Neural progenitor cell (in vitro differentiated cells): ENCODE measurements at regions not wholly inside any gene's neighbourhood (a gene's known extent, or its start where the extent isn't known, plus 50 kb on each side); places are given as distances from the start of the nearest gene placed in this dataset.
A peak's percentile ranks its signal among the peaks of the same experiment; 100 is the strongest.

Source experiments
- DNase-seq: peaks from one replicate; pipeline ENCODE4 v3.0.0-alpha.2; 2016; ENCODE audit warnings: low spot score
- H2AFZ ChIP-seq: fragments of 200-600 bp; sonication (generic); replicated peaks from 2 replicates; pipeline ENCODE4 v1.6.1; 2016; ENCODE audit warnings: antibody characterized with exemption
- H3F3A ChIP-seq: fragments of 200-600 bp; sonication (generic); 2 replicates; pipeline ENCODE4 v1.6.1; 2016; ENCODE audit warnings: antibody characterized with exemption, low read depth
- H3K27ac ChIP-seq: fragments of 200-600 bp; sonication (generic); 2 replicates; pipeline ENCODE4 v1.5.1; 2016; ENCODE audit warnings: mild to moderate bottlenecking
- H3K27me3 ChIP-seq: fragments of 200-600 bp; sonication (generic); 2 replicates; pipeline ENCODE4 v1.6.1; 2016; ENCODE audit warnings: mild to moderate bottlenecking, moderate library complexity
- H3K36me3 ChIP-seq: fragments of 200-600 bp; sonication (generic); 2 replicates; pipeline ENCODE4 v1.5.1; 2016
- H3K4me1 ChIP-seq: fragments of 200-600 bp; sonication (generic); 2 replicates; pipeline ENCODE4 v1.6.1; 2016; ENCODE audit warnings: mixed run types
- H3K4me2 ChIP-seq: fragments of 200-600 bp; sonication (generic); 2 replicates; pipeline ENCODE4 v1.6.1; 2016
- H3K4me3 ChIP-seq: fragments of 200-600 bp; sonication (generic); 2 replicates; pipeline ENCODE4 v1.5.1; 2016
- H3K79me2 ChIP-seq: fragments of 200-600 bp; sonication (generic); 2 replicates; pipeline ENCODE4 v1.6.1; 2016; ENCODE audit warnings: low read depth
- H3K9ac ChIP-seq: fragments of 200-600 bp; sonication (generic); 2 replicates; pipeline ENCODE4 v1.6.1; 2016
- H3K9me3 ChIP-seq: fragments of 200-600 bp; sonication (generic); 2 replicates; pipeline ENCODE4 v1.5.1; 2016; ENCODE audit warnings: low read depth
- H4K20me1 ChIP-seq: fragments of 200-600 bp; sonication (generic); 2 replicates; pipeline ENCODE4 v1.6.1; 2016; ENCODE audit warnings: low read depth
- H3K27ac Mint-ChIP-seq: 3 replicates; pipeline ENCODE4 v1.8.0; 2021; ENCODE audit warnings: mixed read lengths
- H3K27me3 Mint-ChIP-seq: 2 replicates; pipeline ENCODE4 v1.8.0; 2022; ENCODE audit warnings: low read depth, mild to moderate bottlenecking, inconsistent platforms, moderate library complexity, mixed read lengths; ENCODE audit not compliant: insufficient read depth
- H3K36me3 Mint-ChIP-seq: 3 replicates; pipeline ENCODE4 v1.8.0; 2021; ENCODE audit warnings: mixed read lengths
- H3K4me1 Mint-ChIP-seq: 3 replicates; pipeline ENCODE4 v1.8.0; 2021; ENCODE audit warnings: mixed read lengths
- H3K4me3 Mint-ChIP-seq: 3 replicates; pipeline ENCODE4 v1.8.0; 2021; ENCODE audit warnings: mild to moderate bottlenecking, moderate library complexity, mixed read lengths
- H3K9me3 Mint-ChIP-seq: 3 replicates; pipeline ENCODE4 v1.8.0; 2020; ENCODE audit warnings: mixed read lengths
- EZH2 ChIP-seq: fragments of 200-600 bp; sonication (generic); IDR thresholded peaks from 2 replicates; pipeline ENCODE4 v1.6.1; 2017; ENCODE audit warnings: antibody characterized with exemption, mild to moderate bottlenecking, moderate library complexity
- EZH2phosphoT487 ChIP-seq: fragments of 200-600 bp; sonication (generic); IDR thresholded peaks from 2 replicates; pipeline ENCODE4 v1.6.1; 2017; ENCODE audit warnings: antibody characterized with exemption
- TF ChIP-seq, protein P1 (sequence below): fragments of 200-600 bp; sonication (generic); IDR thresholded peaks from 2 replicates; pipeline ENCODE4 v1.5.1; 2017; ENCODE audit warnings: antibody characterized with exemption, mild to moderate bottlenecking

DNA sequence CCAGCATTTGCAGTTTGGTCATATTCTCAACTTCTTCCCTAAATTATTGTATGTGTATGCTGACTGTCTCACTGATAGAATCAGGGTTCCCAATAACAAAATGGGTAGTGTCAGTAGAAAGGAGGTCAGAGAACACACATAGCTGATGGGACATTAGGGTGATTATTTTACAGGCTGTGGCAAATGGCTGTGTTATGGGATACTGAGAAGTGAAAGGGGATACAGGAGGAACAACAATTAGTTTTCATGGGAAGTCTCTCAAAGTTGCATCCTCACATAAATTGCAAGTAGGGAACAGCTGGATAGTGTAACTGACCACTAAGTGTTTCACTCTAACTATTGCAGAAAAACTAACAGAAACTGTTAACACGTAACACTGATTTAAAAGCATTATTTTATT lies 1199.3 kb downstream of the PCDH17 start:
- Histone ChIP-seq H4K20me1 (no peaks in the 10 kb centered on the region), H2AFZ (no peak overlapping the region), H3K4me3 (no peak overlapping the region), H3K9me3 (no peaks in the 10 kb centered on the region), H3K4me2 (no peak overlapping the region), H3K9ac (no peak overlapping the region), H3K36me3 (no peaks in the 10 kb centered on the region), H3K27ac (no peak overlapping the region), H3K4me1 (no peaks in the 10 kb centered on the region), H3F3A (no peaks in the 10 kb centered on the region), H3K27me3 (no peaks in the 10 kb centered on the region), H3K79me2 (no peaks in the 10 kb centered on the region)
- DNase-seq: no peak
- Mint-ChIP-seq H3K4me3 (no peak overlapping the region), H3K36me3 (no peaks in the 10 kb centered on the region), H3K27ac (no peak overlapping the region), H3K4me1 (no peaks in the 10 kb centered on the region), H3K27me3 (no peaks in the 10 kb centered on the region), H3K9me3 (peaks cover 6% of the 10 kb centered on the region)
- no peak for TF ChIP-seq EZH2phosphoT487
- TF ChIP-seq, protein P1, sequence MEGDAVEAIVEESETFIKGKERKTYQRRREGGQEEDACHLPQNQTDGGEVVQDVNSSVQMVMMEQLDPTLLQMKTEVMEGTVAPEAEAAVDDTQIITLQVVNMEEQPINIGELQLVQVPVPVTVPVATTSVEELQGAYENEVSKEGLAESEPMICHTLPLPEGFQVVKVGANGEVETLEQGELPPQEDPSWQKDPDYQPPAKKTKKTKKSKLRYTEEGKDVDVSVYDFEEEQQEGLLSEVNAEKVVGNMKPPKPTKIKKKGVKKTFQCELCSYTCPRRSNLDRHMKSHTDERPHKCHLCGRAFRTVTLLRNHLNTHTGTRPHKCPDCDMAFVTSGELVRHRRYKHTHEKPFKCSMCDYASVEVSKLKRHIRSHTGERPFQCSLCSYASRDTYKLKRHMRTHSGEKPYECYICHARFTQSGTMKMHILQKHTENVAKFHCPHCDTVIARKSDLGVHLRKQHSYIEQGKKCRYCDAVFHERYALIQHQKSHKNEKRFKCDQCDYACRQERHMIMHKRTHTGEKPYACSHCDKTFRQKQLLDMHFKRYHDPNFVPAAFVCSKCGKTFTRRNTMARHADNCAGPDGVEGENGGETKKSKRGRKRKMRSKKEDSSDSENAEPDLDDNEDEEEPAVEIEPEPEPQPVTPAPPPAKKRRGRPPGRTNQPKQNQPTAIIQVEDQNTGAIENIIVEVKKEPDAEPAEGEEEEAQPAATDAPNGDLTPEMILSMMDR: no peak
- no peak for TF ChIP-seq EZH2

DNA sequence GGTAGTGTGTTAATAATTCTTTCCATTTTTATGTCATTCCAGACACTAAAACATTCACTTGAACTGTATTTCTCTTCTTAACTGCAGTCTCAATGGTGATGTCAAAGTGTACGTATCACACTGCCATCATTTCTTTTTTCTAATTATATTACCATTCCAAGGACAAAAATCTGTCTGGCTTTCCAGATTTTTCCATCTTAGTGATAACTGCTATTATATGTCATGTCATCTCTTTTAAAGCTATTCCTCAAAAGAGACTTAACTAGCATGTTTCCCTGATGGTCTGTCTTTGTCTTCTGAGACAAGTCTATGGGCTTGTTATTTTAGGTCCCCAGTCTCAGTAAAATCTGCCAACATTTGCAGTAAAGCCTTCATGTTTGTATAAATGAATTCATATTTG lies 1207.1 kb downstream of the PCDH17 start:
- peaks cover 3% of the 10 kb centered on the region for H3K27me3 Mint-ChIP-seq
- Histone ChIP-seq H3K36me3 (no peaks in the 10 kb centered on the region), H3K27ac (no peak overlapping the region), H3K79me2 (no peaks in the 10 kb centered on the region), H2AFZ (no peak overlapping the region), H3K9ac (no peak overlapping the region), H3K9me3 (no peaks in the 10 kb centered on the region), H4K20me1 (no peaks in the 10 kb centered on the region), H3F3A (no peaks in the 10 kb centered on the region), H3K27me3 (no peaks in the 10 kb centered on the region), H3K4me1 (no peaks in the 10 kb centered on the region), H3K4me3 (no peak overlapping the region), H3K4me2 (no peak overlapping the region)
- TF ChIP-seq, protein P1: no peak
- TF ChIP-seq EZH2phosphoT487 (no peak), EZH2 (no peak)
- peaks cover 2% of the 10 kb centered on the region for H3K9me3 Mint-ChIP-seq
- no peaks in the 10 kb centered on the region for H3K4me1 Mint-ChIP-seq
- no peaks in the 10 kb centered on the region for H3K36me3 Mint-ChIP-seq
- DNase-seq: no peak
- no peak overlapping the region for H3K4me3 Mint-ChIP-seq
- H3K27ac Mint-ChIP-seq: no peak overlapping the region

DNA sequence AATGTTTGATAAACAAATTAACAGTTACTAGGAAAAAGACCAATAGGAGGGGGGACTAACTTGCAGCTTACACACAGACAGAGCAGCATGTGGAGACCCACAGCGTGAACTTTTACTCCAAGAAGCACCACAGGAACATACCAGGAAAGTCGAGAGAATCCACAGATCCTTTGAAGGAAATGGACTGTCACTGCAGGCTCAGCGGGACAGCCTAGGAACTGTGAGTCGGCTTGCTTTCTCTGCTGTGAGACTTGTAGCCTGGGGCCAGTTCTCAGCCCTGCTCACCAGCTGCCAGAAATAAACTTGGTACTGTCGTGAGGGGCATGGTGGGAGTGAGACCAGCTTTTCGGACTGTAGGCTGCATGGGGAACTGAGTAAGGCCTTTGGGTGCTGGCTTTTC lies 1211.5 kb downstream of the PCDH17 start:
- Histone ChIP-seq H4K20me1 (no peaks in the 10 kb centered on the region), H3K4me1 (no peaks in the 10 kb centered on the region), H3K27me3 (no peaks in the 10 kb centered on the region), H3K9ac (no peak overlapping the region), H3K9me3 (no peaks in the 10 kb centered on the region), H2AFZ (peak overlapping the region; percentile 15), H3K4me3 (no peak overlapping the region), H3K36me3 (no peaks in the 10 kb centered on the region), H3K4me2 (no peak overlapping the region), H3K79me2 (no peaks in the 10 kb centered on the region), H3K27ac (no peak overlapping the region), H3F3A (no peaks in the 10 kb centered on the region)
- H3K27ac Mint-ChIP-seq: no peak overlapping the region
- peaks cover 8% of the 10 kb centered on the region for H3K27me3 Mint-ChIP-seq
- H3K4me1 Mint-ChIP-seq: no peaks in the 10 kb centered on the region
- peaks cover 28% of the 10 kb centered on the region for H3K9me3 Mint-ChIP-seq
- H3K4me3 Mint-ChIP-seq: no peak overlapping the region
- no peak for DNase-seq
- no peaks in the 10 kb centered on the region for H3K36me3 Mint-ChIP-seq
- TF ChIP-seq EZH2: no peak
- no peak for TF ChIP-seq EZH2phosphoT487
- TF ChIP-seq, protein P1: no peak
